Prostate gland (tissue), 2 donors: ENCODE measurements at regions not wholly inside any gene's neighbourhood (a gene's known extent, or its start where the extent isn't known, plus 50 kb on each side); places are given as distances from the start of the nearest gene placed in this dataset.

Experiments
- CTCF ChIP-seq, 4 experiments: fragments of 200-600 bp in 2 of 4; fragments of 450-650 bp in 2 of 4; sonication (generic) in 2 of 4; IDR thresholded peaks; 1 replicate in 3 of 4; 2 replicates in 1 of 4; pipeline ENCODE4 v1.5.1; 2016 to 2019; ENCODE audit warnings: antibody characterized with exemption in 4 of 4, mild to moderate bottlenecking in 2 of 4, moderate library complexity in 2 of 4
- POLR2A ChIP-seq: fragments of 450-650 bp; IDR thresholded peaks from one replicate; pipeline ENCODE4 v1.6.1; 2016; ENCODE audit warnings: antibody characterized with exemption, mild to moderate bottlenecking
- POLR2AphosphoS5 ChIP-seq: sonication (generic); formaldehyde crosslinking; IDR thresholded peaks from one replicate; pipeline ENCODE4 v1.6.1; 2017; ENCODE audit warnings: antibody characterized with exemption

- TF ChIP-seq CTCF (IDR thresholded peaks at IDR 0.05) (no peak), POLR2A (no peak), POLR2AphosphoS5 (no peak)
These were observed 133.0 kb downstream of the GPX5 start for GRCh38 chr6:28658475-28659249.
